Loucy (cell line): ENCODE measurements at regions not wholly inside any gene's neighbourhood (a gene's known extent, or its start where the extent isn't known, plus 50 kb on each side); places are given as distances from the start of the nearest gene placed in this dataset.

Source experiments
- EZH2phosphoT487 ChIP-seq: fragments of 200-600 bp; IDR thresholded peaks from 2 replicates; pipeline ENCODE4 v1.6.1; 2018; ENCODE audit warnings: antibody characterized with exemption, mild to moderate bottlenecking, moderate library complexity, borderline replicate concordance
- TF ChIP-seq, protein P1 (sequence below): fragments of 200-600 bp; sonication (generic); conservative IDR thresholded peaks from 2 replicates; pipeline ENCODE4 v1.5.1; 2014; ENCODE audit warnings: mild to moderate bottlenecking, antibody characterized with exemption, low read length

- TF ChIP-seq, protein P1, sequence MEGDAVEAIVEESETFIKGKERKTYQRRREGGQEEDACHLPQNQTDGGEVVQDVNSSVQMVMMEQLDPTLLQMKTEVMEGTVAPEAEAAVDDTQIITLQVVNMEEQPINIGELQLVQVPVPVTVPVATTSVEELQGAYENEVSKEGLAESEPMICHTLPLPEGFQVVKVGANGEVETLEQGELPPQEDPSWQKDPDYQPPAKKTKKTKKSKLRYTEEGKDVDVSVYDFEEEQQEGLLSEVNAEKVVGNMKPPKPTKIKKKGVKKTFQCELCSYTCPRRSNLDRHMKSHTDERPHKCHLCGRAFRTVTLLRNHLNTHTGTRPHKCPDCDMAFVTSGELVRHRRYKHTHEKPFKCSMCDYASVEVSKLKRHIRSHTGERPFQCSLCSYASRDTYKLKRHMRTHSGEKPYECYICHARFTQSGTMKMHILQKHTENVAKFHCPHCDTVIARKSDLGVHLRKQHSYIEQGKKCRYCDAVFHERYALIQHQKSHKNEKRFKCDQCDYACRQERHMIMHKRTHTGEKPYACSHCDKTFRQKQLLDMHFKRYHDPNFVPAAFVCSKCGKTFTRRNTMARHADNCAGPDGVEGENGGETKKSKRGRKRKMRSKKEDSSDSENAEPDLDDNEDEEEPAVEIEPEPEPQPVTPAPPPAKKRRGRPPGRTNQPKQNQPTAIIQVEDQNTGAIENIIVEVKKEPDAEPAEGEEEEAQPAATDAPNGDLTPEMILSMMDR = no peak
- no peak for TF ChIP-seq EZH2phosphoT487
These were observed 82.2 kb upstream of the BOC start for GRCh38 chr3:113129168-113129567.
